Skeletal muscle tissue (tissue), 3 donors: ENCODE measurements at regions not wholly inside any gene's neighbourhood (a gene's known extent, or its start where the extent isn't known, plus 50 kb on each side); places are given as distances from the start of the nearest gene placed in this dataset.

ENCODE experiments used
- H3K27ac ChIP-seq: one replicate; pipeline ENCODE4 v1.7.0; 2013; ENCODE audit warnings: mild to moderate bottlenecking, low read depth, low read length, inconsistent platforms
- H3K27me3 ChIP-seq, 3 donors: one replicate each; pipeline ENCODE4 v1.7.0; 2013; ENCODE audit warnings: low read length in 3 of 3; ENCODE audit not compliant: control insufficient read depth in 3 of 3, insufficient read depth in 3 of 3
- H3K36me3 ChIP-seq, 3 donors: one replicate each; pipeline ENCODE4 v1.7.0; 2013; ENCODE audit warnings: low read length in 3 of 3; ENCODE audit not compliant: control insufficient read depth in 3 of 3, insufficient read depth in 3 of 3
- H3K4me1 ChIP-seq, 3 donors: one replicate each; pipeline ENCODE4 v1.7.0; 2013; ENCODE audit warnings: low read length in 3 of 3, mild to moderate bottlenecking in 3 of 3; ENCODE audit not compliant: control insufficient read depth in 3 of 3, insufficient read depth in 3 of 3
- H3K4me3 ChIP-seq, 3 donors: one replicate each; pipeline ENCODE4 v1.7.0; 2013; ENCODE audit warnings: low read length in 3 of 3
- H3K9ac ChIP-seq, 3 donors: one replicate each; pipeline ENCODE4 v1.7.0; 2013; ENCODE audit warnings: low read length in 3 of 3, mild to moderate bottlenecking in 3 of 3, moderate library complexity in 2 of 3, low read depth in 1 of 3
- H3K9me3 ChIP-seq, 3 donors: one replicate each; pipeline ENCODE4 v1.7.0; 2013; ENCODE audit warnings: low read length in 3 of 3; ENCODE audit not compliant: control insufficient read depth in 3 of 3
- donor health status: Osteomylitis.

GRCh38 chr19:31586282-31586681 is 237.0 kb upstream of the TSHZ3 start:
- peaks cover 0 to 4% (median 0%) of the 10 kb centered on the region in 3 donors for H3K27me3 ChIP-seq
- H3K36me3 ChIP-seq: no peaks in the 10 kb centered on the region
- no peaks in the 10 kb centered on the region for H3K9me3 ChIP-seq
- H3K27ac ChIP-seq: no peak overlapping the region
- no peak overlapping the region for H3K9ac ChIP-seq
- H3K4me1 ChIP-seq: no peaks in the 10 kb centered on the region
- H3K4me3 ChIP-seq: no peak overlapping the region

GRCh38 chr19:31589109-31589508 is 239.9 kb upstream of the TSHZ3 start:
- H3K27me3 ChIP-seq: peaks cover 0 to 8% (median 0%) of the 10 kb centered on the region in 3 donors
- H3K27ac ChIP-seq: no peak overlapping the region
- H3K9ac ChIP-seq: no peak overlapping the region
- no peaks in the 10 kb centered on the region for H3K9me3 ChIP-seq
- H3K36me3 ChIP-seq: no peaks in the 10 kb centered on the region
- H3K4me1 ChIP-seq: no peaks in the 10 kb centered on the region
- H3K4me3 ChIP-seq: no peak overlapping the region

GRCh38 chr19:31591258-31591657 is 242.0 kb upstream of the TSHZ3 start:
- Histone ChIP-seq H3K9me3 (no peaks in the 10 kb centered on the region), H3K27ac (no peak overlapping the region), H3K9ac (no peak overlapping the region), H3K4me1 (no peaks in the 10 kb centered on the region), H3K27me3 (peaks cover 0 to 8% (median 0%) of the 10 kb centered on the region in 3 donors), H3K4me3 (no peak overlapping the region), H3K36me3 (no peaks in the 10 kb centered on the region)

GRCh38 chr19:31592456-31592855 is 243.2 kb upstream of the TSHZ3 start:
- Histone ChIP-seq H3K4me1 (no peaks in the 10 kb centered on the region), H3K36me3 (no peaks in the 10 kb centered on the region), H3K9ac (no peak overlapping the region), H3K4me3 (no peak overlapping the region), H3K27me3 (peaks cover 0 to 8% (median 0%) of the 10 kb centered on the region in 3 donors), H3K27ac (no peak overlapping the region), H3K9me3 (no peaks in the 10 kb centered on the region)

GRCh38 chr19:31594701-31595100 is 245.5 kb upstream of the TSHZ3 start:
- peaks cover 0 to 8% (median 0%) of the 10 kb centered on the region in 3 donors for H3K27me3 ChIP-seq
- no peaks in the 10 kb centered on the region for H3K36me3 ChIP-seq

GRCh38 chr19:31595521-31595920 is 246.3 kb upstream of the TSHZ3 start:
- no peaks in the 10 kb centered on the region for H3K4me1 ChIP-seq
- no peak overlapping the region for H3K9ac ChIP-seq
- H3K27me3 ChIP-seq: peaks cover 0 to 4% (median 0%) of the 10 kb centered on the region in 3 donors
- no peaks in the 10 kb centered on the region for H3K36me3 ChIP-seq
- no peak overlapping the region for H3K4me3 ChIP-seq
- no peaks in the 10 kb centered on the region for H3K9me3 ChIP-seq
- no peak overlapping the region for H3K27ac ChIP-seq

More at GRCh38 chr19:31594701-31595100, 245.5 kb upstream of the TSHZ3 start:
- Histone ChIP-seq H3K4me3 (no peak overlapping the region), H3K9me3 (no peaks in the 10 kb centered on the region), H3K4me1 (no peaks in the 10 kb centered on the region), H3K9ac (no peak overlapping the region), H3K27ac (no peak overlapping the region)

- Histone ChIP-seq H3K9me3 (no peaks in the 10 kb centered on the region), H3K4me3 (no peak overlapping the region), H3K4me1 (no peaks in the 10 kb centered on the region), H3K36me3 (no peaks in the 10 kb centered on the region), H3K27ac (no peak overlapping the region), H3K27me3 (no peaks in the 10 kb centered on the region), H3K9ac (no peak overlapping the region)
These were observed 247.5 kb upstream of the TSHZ3 start for GRCh38 chr19:31596751-31597150.

- Histone ChIP-seq H3K9me3 (no peaks in the 10 kb centered on the region), H3K27me3 (no peaks in the 10 kb centered on the region), H3K36me3 (no peaks in the 10 kb centered on the region), H3K9ac (no peak overlapping the region), H3K4me1 (no peaks in the 10 kb centered on the region), H3K27ac (no peak overlapping the region), H3K4me3 (no peak overlapping the region)
These were observed 248.4 kb upstream of the TSHZ3 start for GRCh38 chr19:31597616-31598015.

- Histone ChIP-seq H3K27me3 (no peaks in the 10 kb centered on the region), H3K4me1 (no peaks in the 10 kb centered on the region), H3K4me3 (no peak overlapping the region), H3K36me3 (no peaks in the 10 kb centered on the region), H3K9ac (no peak overlapping the region), H3K27ac (no peak overlapping the region), H3K9me3 (no peaks in the 10 kb centered on the region)
These were observed 249.5 kb upstream of the TSHZ3 start for GRCh38 chr19:31598730-31599238.

GRCh38 chr19:31600731-31601295 is 251.6 kb upstream of the TSHZ3 start:
- no peaks in the 10 kb centered on the region for H3K27me3 ChIP-seq
- no peaks in the 10 kb centered on the region for H3K9me3 ChIP-seq
- H3K4me1 ChIP-seq: no peaks in the 10 kb centered on the region
- no peak overlapping the region for H3K27ac ChIP-seq
- H3K9ac ChIP-seq: no peak overlapping the region
- H3K4me3 ChIP-seq: no peak overlapping the region
- H3K36me3 ChIP-seq: no peaks in the 10 kb centered on the region
